ENCODE measurements at regions not wholly inside any gene's neighbourhood (a gene's known extent, or its start where the extent isn't known, plus 50 kb on each side); places are given as distances from the start of the nearest gene placed in this dataset.

DNA sequence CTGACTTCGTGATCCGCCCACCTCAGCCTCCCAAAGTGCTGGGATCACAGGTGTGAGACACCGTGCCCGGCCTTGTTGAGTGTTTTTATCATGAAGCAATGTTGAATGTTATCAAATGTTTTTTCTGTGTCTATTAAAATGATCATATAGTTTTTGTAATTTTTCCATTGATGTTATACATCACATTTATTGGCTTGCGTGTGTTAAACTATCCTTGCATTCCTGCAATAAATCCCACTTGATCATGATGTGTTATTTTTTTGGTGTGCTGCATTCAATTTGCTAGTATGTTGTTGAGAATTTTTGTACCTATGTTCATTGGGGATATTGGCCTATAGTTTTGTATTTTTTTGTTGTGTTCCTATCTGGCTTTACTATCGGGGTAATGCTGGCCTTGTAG, 113.1 kb upstream of the PARD3B start:
- Mint-ChIP-seq H3K36me3 (ENCODE audit: unreplicated experiment) (no peaks in the 10 kb centered on the region), H3K4me3 (ENCODE audit: unreplicated experiment) (no peak overlapping the region), H3K27me3 (ENCODE audit: unreplicated experiment) (no peaks in the 10 kb centered on the region), H3K4me1 (ENCODE audit: low read depth, unreplicated experiment) (peaks cover under 1% of the 10 kb centered on the region), H3K9me3 (ENCODE audit: unreplicated experiment) (peaks cover 6% of the 10 kb centered on the region), H3K27ac (ENCODE audit: unreplicated experiment) (no peak overlapping the region)
- TF ChIP-seq, protein P1, sequence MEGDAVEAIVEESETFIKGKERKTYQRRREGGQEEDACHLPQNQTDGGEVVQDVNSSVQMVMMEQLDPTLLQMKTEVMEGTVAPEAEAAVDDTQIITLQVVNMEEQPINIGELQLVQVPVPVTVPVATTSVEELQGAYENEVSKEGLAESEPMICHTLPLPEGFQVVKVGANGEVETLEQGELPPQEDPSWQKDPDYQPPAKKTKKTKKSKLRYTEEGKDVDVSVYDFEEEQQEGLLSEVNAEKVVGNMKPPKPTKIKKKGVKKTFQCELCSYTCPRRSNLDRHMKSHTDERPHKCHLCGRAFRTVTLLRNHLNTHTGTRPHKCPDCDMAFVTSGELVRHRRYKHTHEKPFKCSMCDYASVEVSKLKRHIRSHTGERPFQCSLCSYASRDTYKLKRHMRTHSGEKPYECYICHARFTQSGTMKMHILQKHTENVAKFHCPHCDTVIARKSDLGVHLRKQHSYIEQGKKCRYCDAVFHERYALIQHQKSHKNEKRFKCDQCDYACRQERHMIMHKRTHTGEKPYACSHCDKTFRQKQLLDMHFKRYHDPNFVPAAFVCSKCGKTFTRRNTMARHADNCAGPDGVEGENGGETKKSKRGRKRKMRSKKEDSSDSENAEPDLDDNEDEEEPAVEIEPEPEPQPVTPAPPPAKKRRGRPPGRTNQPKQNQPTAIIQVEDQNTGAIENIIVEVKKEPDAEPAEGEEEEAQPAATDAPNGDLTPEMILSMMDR (IDR thresholded peaks at IDR 0.05; ENCODE audit: partially characterized antibody, unreplicated experiment) = no peak
- DNase-seq = no peak

DNA sequence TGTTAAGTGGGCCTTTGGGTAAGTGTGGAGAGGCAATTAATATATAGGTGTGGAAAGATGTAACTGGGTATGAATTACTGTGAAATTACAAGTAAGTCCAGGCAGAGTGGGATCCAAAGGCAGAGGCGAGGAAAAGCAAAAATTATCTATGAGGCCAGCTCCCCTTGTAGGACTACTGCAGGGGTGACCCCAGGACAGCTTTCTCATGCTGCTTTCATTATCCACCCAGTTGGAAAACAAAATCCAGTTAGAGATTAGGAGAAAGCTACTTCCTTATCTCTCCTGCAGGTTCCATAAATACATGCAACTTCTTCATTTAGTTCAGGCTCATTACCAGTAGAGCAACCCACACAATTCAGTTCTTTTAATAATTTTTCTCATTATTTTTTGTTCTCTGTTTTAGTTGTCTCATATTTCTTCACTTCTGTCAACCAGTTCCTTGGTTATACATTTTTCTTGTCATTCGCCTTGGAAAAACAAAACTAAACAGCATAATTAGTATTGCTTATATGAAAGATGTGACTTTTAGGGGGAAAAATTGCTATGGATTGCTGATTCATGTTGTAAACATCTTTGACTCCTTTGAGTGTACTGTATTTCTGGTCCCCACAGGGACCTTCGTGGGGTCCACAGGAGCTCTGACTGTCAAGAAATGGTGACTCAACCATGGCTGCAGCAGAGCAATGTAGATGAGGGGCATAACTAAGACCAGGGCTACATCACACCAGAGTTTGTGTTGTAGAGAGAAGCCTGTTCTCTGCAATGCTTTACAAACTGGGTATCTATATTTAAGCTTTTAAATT, 110.4 kb upstream of the PARD3B start:
- Mint-ChIP-seq H3K36me3 (ENCODE audit: unreplicated experiment) (peaks cover under 1% of the 10 kb centered on the region), H3K27me3 (ENCODE audit: unreplicated experiment) (no peaks in the 10 kb centered on the region), H3K9me3 (ENCODE audit: unreplicated experiment) (peaks cover 2% of the 10 kb centered on the region), H3K4me1 (ENCODE audit: low read depth, unreplicated experiment) (peaks cover 6% of the 10 kb centered on the region), H3K27ac (ENCODE audit: unreplicated experiment) (no peak overlapping the region), H3K4me3 (ENCODE audit: unreplicated experiment) (no peak overlapping the region)
- TF ChIP-seq, protein P1 (IDR thresholded peaks at IDR 0.05; ENCODE audit: partially characterized antibody, unreplicated experiment) = no peak
- no peak for DNase-seq

DNA sequence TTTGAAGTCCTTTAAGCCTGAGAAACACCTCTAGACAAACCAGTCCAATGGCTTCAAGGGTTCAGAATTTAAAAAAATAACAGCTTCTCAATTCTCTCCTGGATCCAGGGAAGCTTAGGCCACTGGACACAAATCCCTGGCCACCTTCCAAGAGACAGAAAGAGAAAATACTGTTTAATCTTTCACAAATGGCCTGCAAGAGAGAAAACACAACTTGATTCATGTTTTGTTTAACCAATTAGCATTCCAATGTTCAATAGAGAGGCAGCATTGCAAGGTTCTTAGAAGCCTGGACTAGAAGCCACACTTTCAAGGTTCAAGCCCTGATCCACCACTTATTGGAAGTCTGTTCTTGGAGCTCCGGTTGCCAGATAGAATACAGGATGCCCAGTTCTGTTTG, 109.0 kb upstream of the PARD3B start:
- H3K4me3 Mint-ChIP-seq (ENCODE audit: unreplicated experiment) = no peak overlapping the region
- no peaks in the 10 kb centered on the region for H3K9me3 Mint-ChIP-seq (ENCODE audit: unreplicated experiment)

DNA sequence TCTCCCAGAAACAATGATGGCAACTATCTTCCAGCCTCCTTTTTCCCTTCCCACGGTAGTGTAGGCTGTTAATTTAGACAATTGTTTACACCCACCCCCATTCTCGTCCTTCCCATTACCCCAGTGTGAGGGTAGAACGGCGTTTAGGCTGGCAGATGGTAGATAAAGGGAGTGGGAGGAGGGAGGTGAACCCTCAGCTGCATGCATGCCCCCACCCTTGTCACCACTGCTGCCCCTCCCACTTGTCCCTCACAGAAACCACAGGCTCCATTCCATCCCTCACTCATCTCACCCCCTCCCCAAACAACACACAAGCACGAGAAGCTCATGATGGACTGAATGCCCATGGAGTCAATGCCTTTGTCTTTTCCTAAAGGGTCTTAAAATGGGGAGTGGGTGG, 107.9 kb upstream of the PARD3B start:
- Mint-ChIP-seq H3K4me1 (ENCODE audit: low read depth, unreplicated experiment) (peaks cover 6% of the 10 kb centered on the region), H3K9me3 (ENCODE audit: unreplicated experiment) (peaks cover 2% of the 10 kb centered on the region), H3K36me3 (ENCODE audit: unreplicated experiment) (peaks cover 4% of the 10 kb centered on the region), H3K27me3 (ENCODE audit: unreplicated experiment) (no peaks in the 10 kb centered on the region), H3K27ac (ENCODE audit: unreplicated experiment) (no peak overlapping the region), H3K4me3 (ENCODE audit: unreplicated experiment) (no peak overlapping the region)
- TF ChIP-seq, protein P1 (IDR thresholded peaks at IDR 0.05; ENCODE audit: partially characterized antibody, unreplicated experiment) = no peak
- no peak for DNase-seq

More for the DNA sequence above, 109.0 kb upstream of the PARD3B start:
- peaks cover 6% of the 10 kb centered on the region for H3K4me1 Mint-ChIP-seq (ENCODE audit: low read depth, unreplicated experiment)
- H3K36me3 Mint-ChIP-seq (ENCODE audit: unreplicated experiment) = peaks cover 4% of the 10 kb centered on the region
- no peak for DNase-seq
- TF ChIP-seq, protein P1 (IDR thresholded peaks at IDR 0.05; ENCODE audit: partially characterized antibody, unreplicated experiment) = no peak
- H3K27ac Mint-ChIP-seq (ENCODE audit: unreplicated experiment) = no peak overlapping the region
- no peaks in the 10 kb centered on the region for H3K27me3 Mint-ChIP-seq (ENCODE audit: unreplicated experiment)
